Ovary (tissue), 7 donors: ENCODE measurements at regions not wholly inside any gene's neighbourhood (a gene's known extent, or its start where the extent isn't known, plus 50 kb on each side); places are given as distances from the start of the nearest gene placed in this dataset.
A peak's percentile ranks its signal among the peaks of the same experiment; 100 is the strongest.

Source experiments
- DNase-seq, 5 donors: peaks; one replicate each; pipeline ENCODE4 v3.0.0-alpha.2; 2019 to 2020
- H3K27ac ChIP-seq, 2 donors: fragments of 200-600 bp; one replicate each; pipeline versions ENCODE4 v1.5.1 to v1.8.0; 2019 to 2022
- H3K27me3 ChIP-seq: fragments of 200-600 bp; one replicate; pipeline ENCODE4 v1.8.0; 2022
- H3K36me3 ChIP-seq: fragments of 200-600 bp; sonication (generic); one replicate; pipeline ENCODE4 v1.5.1; 2019
- H3K4me1 ChIP-seq: one replicate; pipeline ENCODE4 v1.8.1; 2013; ENCODE audit warnings: mild to moderate bottlenecking, moderate library complexity; ENCODE audit not compliant: insufficient read depth
- H3K4me3 ChIP-seq: fragments of 200-600 bp; sonication (generic); one replicate; pipeline ENCODE4 v1.5.1; 2017
- H3K9me3 ChIP-seq, 2 donors: fragments of 200-600 bp in 1 of 2; sonication (generic) in 1 of 2; one replicate each; pipeline versions ENCODE4 v1.5.1 to v1.8.1; 2013 to 2019; ENCODE audit warnings: mild to moderate bottlenecking in 1 of 2, moderate library complexity in 1 of 2
- CTCF ChIP-seq, 3 donors: fragments of 450-650 bp in 2 of 3; fragments of 200-600 bp in 1 of 3; IDR thresholded peaks; one replicate each; pipeline versions ENCODE4 v1.5.1 to v1.8.0; 2016 to 2022; ENCODE audit warnings: antibody characterized with exemption in 3 of 3, mild to moderate bottlenecking in 1 of 3
- EP300 ChIP-seq: sonication (generic); formaldehyde crosslinking; IDR thresholded peaks from one replicate; pipeline ENCODE4 v1.6.1; 2017; ENCODE audit warnings: antibody characterized with exemption
- POLR2A ChIP-seq: fragments of 450-650 bp; IDR thresholded peaks from one replicate; pipeline ENCODE4 v1.6.1; 2017; ENCODE audit warnings: antibody characterized with exemption, mild to moderate bottlenecking, moderate library complexity
- WGBS, 3 donors: extraction: QIAGEN DNeasy Blood & Tissue Kit in 1 of 3; methylation state at CpG; one replicate each; pipeline versions ENCODE4 v1.1.5 to v1.1.7; 2013 to 2017; 5-methylcytosine and 5-hydroxymethylcytosine counted together
- intact Hi-C, 4 donors: fragments of 100-400 bp; cut with DNase I; formaldehyde crosslinking; loops; one replicate each; pipeline versions ENCODE4 v1.11.0 to v1.15.1; 2022 to 2023
- donor health status: DM: no; HTN: no; CAD: no; lungs with moderate emphysema.
- donor health status: DM: no; HTN: no; CAD: no.
- donor health status: Bipolar disorder and iron deficiency.
- donor health status: DM: no; HTN: no; CAD: no.
- donor health status: DM: yes; HTN: yes; CAD: no.

GRCh38 chr1:10936998-10937901 lies 75.2 kb upstream of the TARDBP start:
- Histone ChIP-seq H3K9me3 (no peaks in the 10 kb centered on the region), H3K27me3 (no peaks in the 10 kb centered on the region), H3K4me3 (no peak overlapping the region), H3K4me1 (peaks cover 2% of the 10 kb centered on the region), H3K27ac (no peak overlapping the region), H3K36me3 (no peaks in the 10 kb centered on the region)
- 84 to 86% (median 86%) methylated on average over 18 to 19 of the region's 19 CpGs for WGBS, 3 donors
- DNase-seq, result no peak
- intact Hi-C loops, result no loop called here
- no peak for TF ChIP-seq EP300
- TF ChIP-seq POLR2A, result no peak
- no peak for TF ChIP-seq CTCF (IDR thresholded peaks at IDR 0.05)

- DNase-seq, result no peak
- H3K36me3 ChIP-seq, result no peaks in the 10 kb centered on the region
- H3K4me3 ChIP-seq, result no peak overlapping the region
- no peak for TF ChIP-seq POLR2A
- no peak for TF ChIP-seq CTCF (IDR thresholded peaks at IDR 0.05)
- no peak for TF ChIP-seq EP300
- intact Hi-C loops, result no loop called here
- H3K9me3 ChIP-seq, result no peaks in the 10 kb centered on the region
- no peaks in the 10 kb centered on the region for H3K27me3 ChIP-seq
- no peak overlapping the region for H3K27ac ChIP-seq
- WGBS, 3 donors, result 89 to 94% (median 93%) methylated on average over 15 to 17 of the region's 17 CpGs
- peaks cover 3% of the 10 kb centered on the region for H3K4me1 ChIP-seq
Observed at GRCh38 chr1:10938741-10939417, 73.6 kb upstream of the TARDBP start.

GRCh38 chr1:10939654-10940450 lies 72.6 kb upstream of the TARDBP start:
- DNase-seq, result peak in 1 of 5 donors; percentile 48
- Histone ChIP-seq H3K36me3 (no peaks in the 10 kb centered on the region), H3K9me3 (no peaks in the 10 kb centered on the region), H3K27ac (no peak overlapping the region), H3K4me1 (peaks cover 3% of the 10 kb centered on the region), H3K4me3 (no peak overlapping the region), H3K27me3 (no peaks in the 10 kb centered on the region)
- intact Hi-C loops, result loop anchor here in 1 of 4 donors (5.0 kb wide), 1 partner anchor 433 kb away; no protein-coding TSS in a partner anchor
- 14 to 18% (median 18%) methylated on average over 20 of the region's 20 CpGs for WGBS, 3 donors
- TF ChIP-seq EP300, result no peak

GRCh38 chr1:10940451-10940804 lies 72.0 kb upstream of the TARDBP start:
- Histone ChIP-seq H3K27ac (no peak overlapping the region), H3K4me3 (no peak overlapping the region), H3K27me3 (no peaks in the 10 kb centered on the region), H3K9me3 (no peaks in the 10 kb centered on the region), H3K4me1 (peaks cover 3% of the 10 kb centered on the region), H3K36me3 (no peaks in the 10 kb centered on the region)
- TF ChIP-seq CTCF (IDR thresholded peaks at IDR 0.05), result no peak
- no peak for TF ChIP-seq EP300
- no peak for TF ChIP-seq POLR2A
- WGBS, 3 donors, result 57 to 66% (median 59%) methylated on average over 5 of the region's 5 CpGs
- no peak for DNase-seq
- intact Hi-C loops, result loop anchor here in 1 of 4 donors (5.0 kb wide), 1 partner anchor 433 kb away; no protein-coding TSS in a partner anchor
